ENCODE measurements at regions not wholly inside any gene's neighbourhood (a gene's known extent, or its start where the extent isn't known, plus 50 kb on each side); places are given as distances from the start of the nearest gene placed in this dataset.

DNA sequence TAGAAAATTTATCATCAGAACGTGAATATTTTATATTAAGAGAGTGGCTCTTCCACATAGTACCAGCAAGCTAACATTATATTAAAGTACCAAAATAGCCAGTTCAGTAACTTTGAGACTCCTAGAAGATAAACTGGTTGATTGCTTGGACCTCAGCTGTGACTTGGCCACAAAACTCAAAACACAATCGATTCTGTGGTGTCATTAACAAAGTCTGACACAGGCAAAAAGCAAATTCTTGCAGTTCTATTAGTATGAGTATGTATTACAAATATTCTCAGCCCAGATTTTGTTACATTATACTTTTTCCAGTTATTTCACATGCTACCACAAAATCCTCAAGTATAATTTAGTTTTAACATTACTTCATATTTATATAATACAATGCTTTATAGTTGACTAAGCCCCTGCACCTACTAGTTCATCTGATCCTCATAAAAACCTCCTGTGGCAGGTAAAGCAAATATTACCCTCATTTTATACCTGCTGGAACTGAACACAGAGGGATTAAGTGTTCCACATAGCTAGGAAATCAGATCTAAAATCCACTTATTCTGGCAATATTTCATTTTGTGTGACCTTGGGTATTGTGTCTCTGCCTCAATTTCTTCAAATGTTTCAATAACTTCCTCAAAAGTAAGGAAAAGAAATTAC lies 279.9 kb upstream of the MKLN1 start:
- TF ChIP-seq, protein P1, sequence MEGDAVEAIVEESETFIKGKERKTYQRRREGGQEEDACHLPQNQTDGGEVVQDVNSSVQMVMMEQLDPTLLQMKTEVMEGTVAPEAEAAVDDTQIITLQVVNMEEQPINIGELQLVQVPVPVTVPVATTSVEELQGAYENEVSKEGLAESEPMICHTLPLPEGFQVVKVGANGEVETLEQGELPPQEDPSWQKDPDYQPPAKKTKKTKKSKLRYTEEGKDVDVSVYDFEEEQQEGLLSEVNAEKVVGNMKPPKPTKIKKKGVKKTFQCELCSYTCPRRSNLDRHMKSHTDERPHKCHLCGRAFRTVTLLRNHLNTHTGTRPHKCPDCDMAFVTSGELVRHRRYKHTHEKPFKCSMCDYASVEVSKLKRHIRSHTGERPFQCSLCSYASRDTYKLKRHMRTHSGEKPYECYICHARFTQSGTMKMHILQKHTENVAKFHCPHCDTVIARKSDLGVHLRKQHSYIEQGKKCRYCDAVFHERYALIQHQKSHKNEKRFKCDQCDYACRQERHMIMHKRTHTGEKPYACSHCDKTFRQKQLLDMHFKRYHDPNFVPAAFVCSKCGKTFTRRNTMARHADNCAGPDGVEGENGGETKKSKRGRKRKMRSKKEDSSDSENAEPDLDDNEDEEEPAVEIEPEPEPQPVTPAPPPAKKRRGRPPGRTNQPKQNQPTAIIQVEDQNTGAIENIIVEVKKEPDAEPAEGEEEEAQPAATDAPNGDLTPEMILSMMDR (IDR thresholded peaks at IDR 0.05), result no peak
- TF ChIP-seq EZH2 (IDR thresholded peaks at IDR 0.05; ENCODE audit: borderline replicate concordance, insufficient read depth, low read depth, low read length, poor library complexity, severe bottlenecking), result no peak

Measured in B cell (primary cell).